SIG-M5 treated with dmso at 0.1 percent for 504 hours (cell line): ENCODE measurements at regions not wholly inside any gene's neighbourhood (a gene's known extent, or its start where the extent isn't known, plus 50 kb on each side); places are given as distances from the start of the nearest gene placed in this dataset.
A peak's percentile ranks its signal among the peaks of the same experiment; 100 is the strongest.

Experiments used
- DNase-seq: peaks from one replicate; lab custom pipeline; 2025; ENCODE audit not compliant: unreplicated experiment; lab: John Stamatoyannopoulos, UW

GRCh38 chr2:188042412-188042811, 249.3 kb upstream of the GULP1 start:
- no peak for DNase-seq

- DNase-seq: no peak
Observed at GRCh38 chr2:188045016-188045415, 246.7 kb upstream of the GULP1 start.

GRCh38 chr2:188046437-188046836, 245.2 kb upstream of the GULP1 start:
- no peak for DNase-seq

GRCh38 chr2:188047735-188048134, 243.9 kb upstream of the GULP1 start:
- DNase-seq: no peak

GRCh38 chr2:188050726-188051125, 240.9 kb upstream of the GULP1 start:
- no peak for DNase-seq

- DNase-seq: no peak
Observed at GRCh38 chr2:188051706-188052105, 240.0 kb upstream of the GULP1 start.

GRCh38 chr2:188065386-188065785, 226.3 kb upstream of the GULP1 start:
- DNase-seq: no peak

- no peak for DNase-seq
Observed at GRCh38 chr2:188068093-188068492, 223.6 kb upstream of the GULP1 start.

- DNase-seq: no peak
Observed at GRCh38 chr2:188076149-188077056, 215.3 kb upstream of the GULP1 start.

GRCh38 chr2:188077757-188078156, 213.9 kb upstream of the GULP1 start:
- DNase-seq: no peak

- no peak for DNase-seq
Observed at GRCh38 chr2:188078534-188078933, 213.1 kb upstream of the GULP1 start.

- DNase-seq: no peak
Observed at GRCh38 chr2:188079196-188079595, 212.5 kb upstream of the GULP1 start.

- DNase-seq: no peak
Observed at GRCh38 chr2:188085421-188085820, 206.3 kb upstream of the GULP1 start.

- no peak for DNase-seq
Observed at GRCh38 chr2:188089901-188090300, 201.8 kb upstream of the GULP1 start.

GRCh38 chr2:188091220-188091619, 200.5 kb upstream of the GULP1 start:
- no peak for DNase-seq

GRCh38 chr2:188092734-188093133, 198.9 kb upstream of the GULP1 start:
- DNase-seq: no peak

- DNase-seq: no peak
Observed at GRCh38 chr2:188096910-188097309, 194.8 kb upstream of the GULP1 start.

GRCh38 chr2:188102881-188103280, 188.8 kb upstream of the GULP1 start:
- no peak for DNase-seq

GRCh38 chr2:188114014-188114413, 177.7 kb upstream of the GULP1 start:
- peak; percentile 4 for DNase-seq

- no peak for DNase-seq
Observed at GRCh38 chr2:188117706-188118105, 174.0 kb upstream of the GULP1 start.

- DNase-seq: no peak
Observed at GRCh38 chr2:188118431-188118830, 173.2 kb upstream of the GULP1 start.

- DNase-seq: no peak
Observed at GRCh38 chr2:188119112-188119838, 172.4 kb upstream of the GULP1 start.
